NCI-H774 (cell line): ENCODE measurements at regions not wholly inside any gene's neighbourhood (a gene's known extent, or its start where the extent isn't known, plus 50 kb on each side); places are given as distances from the start of the nearest gene placed in this dataset.

Experiments used
- DNase-seq: peaks from one replicate; lab custom pipeline; 2025; lab: John Stamatoyannopoulos, UW

GRCh38 chr13:34816908-34817665 is 125.0 kb upstream of the NBEA start:
- DNase-seq: no peak

GRCh38 chr13:34822650-34823049 is 119.4 kb upstream of the NBEA start:
- no peak for DNase-seq

GRCh38 chr13:34826432-34826831 is 115.6 kb upstream of the NBEA start:
- no peak for DNase-seq

DNA sequence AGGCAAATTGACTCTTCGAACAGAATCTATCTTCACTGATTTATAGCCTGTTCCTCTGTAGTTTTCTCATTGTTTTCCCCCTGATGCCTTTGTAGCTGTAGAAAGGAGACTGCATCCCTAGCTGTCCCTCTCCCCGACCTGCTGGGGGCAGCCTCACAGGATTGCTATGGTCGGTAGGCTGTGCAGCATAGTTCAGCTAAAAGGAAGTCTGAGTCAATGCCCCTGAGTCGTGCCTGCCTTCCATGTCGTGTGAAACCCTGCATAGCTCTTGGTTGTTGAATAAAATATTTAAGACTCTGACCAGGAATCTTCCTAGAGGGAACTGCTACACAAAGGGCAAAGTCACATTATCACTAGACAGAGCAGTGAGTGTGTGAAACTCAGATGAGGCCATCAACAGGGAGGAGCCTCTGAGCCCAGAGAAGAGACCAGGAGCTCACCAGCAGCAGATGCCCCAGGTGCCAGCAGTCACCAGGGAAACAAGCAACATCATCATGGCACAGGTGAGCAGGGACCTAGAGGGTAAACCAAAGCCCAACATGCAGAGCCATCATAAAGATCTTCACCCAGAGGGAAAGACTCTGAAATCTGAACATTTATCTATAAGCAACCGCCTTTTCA is 108.4 kb upstream of the NBEA start:
- DNase-seq: no peak

DNA sequence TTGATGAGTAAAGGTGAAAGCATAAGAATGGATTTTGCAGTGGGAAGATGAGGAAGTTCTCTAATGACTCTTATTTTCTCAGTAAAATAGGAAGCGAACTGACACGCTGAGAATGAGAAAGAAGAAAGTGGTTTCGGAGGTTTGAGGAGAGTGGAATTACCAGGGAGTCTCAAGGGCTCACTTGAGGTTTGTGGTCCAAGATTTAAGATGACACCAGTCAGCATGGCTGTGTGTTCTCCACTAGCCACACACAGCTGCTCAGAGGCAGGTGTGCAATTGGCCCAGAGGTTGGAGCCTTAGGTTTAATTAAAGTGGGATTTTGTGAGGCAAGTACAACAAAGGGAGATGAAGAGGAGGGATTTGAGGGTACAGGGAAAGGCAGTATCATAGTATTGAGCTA is 99.6 kb upstream of the NBEA start:
- no peak for DNase-seq

GRCh38 chr13:34847766-34848165 is 94.3 kb upstream of the NBEA start:
- no peak for DNase-seq

DNA sequence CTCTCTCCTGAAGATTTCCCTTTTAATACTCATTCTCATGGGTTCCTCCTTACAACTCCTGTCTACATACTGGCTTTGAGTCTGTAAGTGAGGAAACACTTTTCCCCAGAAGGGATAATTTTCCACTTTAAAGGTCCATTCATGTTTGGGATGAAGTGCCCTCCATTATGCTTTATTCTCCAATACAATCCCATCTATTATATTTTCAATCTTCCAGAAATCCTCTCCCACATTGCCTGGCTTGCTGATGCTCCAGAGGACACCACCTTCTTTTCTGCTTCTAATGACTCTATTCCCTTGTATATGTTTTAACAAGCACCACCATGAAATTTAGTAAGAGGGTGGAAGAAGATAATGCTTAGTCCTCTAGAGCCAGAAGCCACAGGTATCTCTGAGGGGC is 92.7 kb upstream of the NBEA start:
- DNase-seq: no peak

DNA sequence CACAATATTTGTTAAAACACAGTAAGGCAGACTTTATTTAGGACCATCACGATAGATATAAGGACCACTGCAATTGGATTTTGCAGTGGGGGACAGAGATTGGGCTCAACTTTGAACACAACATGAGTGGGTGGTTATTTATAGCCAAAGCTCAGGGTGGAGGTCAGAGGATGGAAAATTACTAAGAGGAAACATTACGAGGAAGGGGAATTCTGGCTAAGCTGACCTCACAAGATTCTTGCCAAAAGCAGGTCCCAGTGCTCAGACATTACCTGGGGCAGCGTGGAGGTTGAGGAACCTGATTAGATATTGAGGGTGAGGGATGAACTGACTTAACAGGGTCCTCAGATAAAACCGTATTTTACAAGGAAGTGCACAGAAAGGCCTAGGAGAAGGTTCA is 88.9 kb upstream of the NBEA start:
- DNase-seq: no peak

DNA sequence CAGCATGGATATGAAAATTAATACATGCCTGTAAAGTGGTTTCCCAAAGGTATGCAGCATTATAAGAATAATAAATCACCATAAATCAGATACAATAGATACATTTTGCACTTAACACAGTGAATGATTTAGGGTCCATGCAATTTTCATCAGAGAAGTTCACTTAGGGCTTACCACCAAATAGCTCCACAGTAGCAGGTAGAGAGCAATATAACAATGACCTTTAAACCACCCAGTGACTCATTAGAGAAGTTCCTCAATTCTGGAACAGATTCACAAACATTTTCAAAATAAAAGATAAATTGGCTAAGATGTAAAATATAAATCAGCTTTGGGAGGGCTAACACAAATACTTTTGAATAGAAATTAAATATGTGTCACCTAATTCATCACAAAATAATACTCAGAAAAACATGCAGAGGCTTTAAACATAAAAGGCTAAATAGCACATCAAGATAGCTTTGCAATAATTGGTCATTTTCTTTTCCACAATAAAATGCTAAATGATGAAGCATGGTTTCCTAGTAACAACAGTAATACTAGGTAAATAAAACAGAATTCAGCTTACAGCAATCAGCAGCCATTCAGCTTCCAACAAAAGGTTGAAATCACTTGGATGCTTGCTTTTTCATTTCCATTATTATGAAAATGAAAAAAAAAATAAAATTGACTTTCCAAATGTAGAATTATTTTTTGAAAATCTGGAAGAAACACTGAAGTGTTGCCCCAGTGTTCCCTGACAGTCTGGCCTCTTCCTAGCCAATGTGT is 84.3 kb upstream of the NBEA start:
- no peak for DNase-seq

GRCh38 chr13:34862311-34862710 is 79.8 kb upstream of the NBEA start:
- DNase-seq: no peak

GRCh38 chr13:34862716-34863115 is 79.4 kb upstream of the NBEA start:
- no peak for DNase-seq

GRCh38 chr13:34863360-34864135 is 78.5 kb upstream of the NBEA start:
- no peak for DNase-seq

DNA sequence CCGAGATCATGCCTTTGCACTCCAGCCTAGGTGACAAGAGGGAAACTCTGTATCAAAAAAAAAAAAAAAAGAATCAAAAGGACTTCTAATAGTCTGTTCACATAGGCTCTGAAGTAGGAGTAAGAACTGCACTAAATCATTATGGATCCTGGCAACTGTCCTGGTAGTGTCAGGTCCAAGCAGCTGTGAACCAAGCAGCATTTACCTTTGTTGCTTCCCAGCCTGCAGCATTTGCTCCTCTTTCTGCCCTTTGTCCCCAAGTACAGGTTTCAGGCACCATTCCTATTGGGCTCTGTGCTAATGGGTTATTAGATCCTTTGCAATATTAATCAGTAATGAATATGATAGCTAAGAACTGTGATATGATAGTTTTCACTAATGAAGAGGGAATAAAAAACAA is 77.4 kb upstream of the NBEA start:
- DNase-seq: no peak

GRCh38 chr13:34867590-34867989 is 74.5 kb upstream of the NBEA start:
- no peak for DNase-seq

DNA sequence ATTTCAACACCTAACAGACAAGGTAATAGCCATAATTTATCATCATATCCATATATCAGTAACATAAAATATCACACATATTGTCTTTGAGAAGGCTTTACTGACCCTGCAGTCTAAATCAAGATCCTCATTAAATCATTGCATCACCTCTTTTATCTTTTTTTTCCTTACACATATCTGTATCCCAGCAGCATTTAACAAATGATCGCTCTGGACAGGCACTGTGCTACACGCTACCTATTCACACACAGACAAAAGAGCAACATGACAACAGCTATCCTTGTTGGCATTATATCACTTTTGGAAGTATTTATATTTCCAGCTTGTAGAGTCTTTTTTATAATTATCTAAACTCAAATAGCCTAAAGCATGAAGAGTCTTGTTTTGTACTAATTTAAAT is 73.3 kb upstream of the NBEA start:
- no peak for DNase-seq

GRCh38 chr13:34869696-34870095 is 72.4 kb upstream of the NBEA start:
- DNase-seq: no peak

DNA sequence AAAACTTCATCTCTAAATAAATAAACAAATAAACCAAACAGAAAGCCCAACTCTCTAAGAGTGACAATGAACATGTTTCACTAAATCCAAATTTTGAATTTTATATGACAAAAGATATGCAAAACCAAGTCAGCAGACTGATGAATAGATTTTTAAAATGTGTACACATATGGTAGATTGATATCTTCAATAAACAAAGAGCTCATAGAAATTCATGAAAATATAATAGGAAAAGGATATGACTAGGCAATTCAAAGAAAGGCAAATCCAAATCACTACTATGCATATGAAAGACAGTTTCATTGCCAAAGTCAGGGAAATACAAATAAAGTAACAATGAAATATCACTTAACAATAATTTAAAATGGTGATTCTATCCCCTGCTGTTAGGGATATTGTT is 63.7 kb upstream of the NBEA start:
- DNase-seq: no peak

DNA sequence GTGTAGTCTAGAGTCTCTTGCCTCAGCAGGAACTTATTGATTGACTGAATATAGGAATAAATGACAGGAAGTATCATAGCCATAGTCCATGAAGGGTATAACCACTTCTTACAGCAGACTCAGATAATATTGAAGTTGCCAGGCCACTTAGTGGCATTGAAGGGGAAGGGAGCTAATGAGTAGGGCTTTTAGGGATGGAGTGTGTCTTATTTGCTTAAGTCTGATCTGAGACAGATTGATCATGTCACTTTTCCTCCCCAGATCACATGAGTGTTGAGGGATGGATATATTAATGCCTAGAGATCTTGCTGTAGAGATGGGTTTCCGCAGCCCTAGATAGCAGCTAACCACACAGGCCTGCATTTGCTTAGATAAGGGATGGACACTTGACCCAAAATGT is 62.2 kb upstream of the NBEA start:
- DNase-seq: no peak

GRCh38 chr13:34881494-34881893 is 60.6 kb upstream of the NBEA start:
- no peak for DNase-seq

- DNase-seq: no peak
These were observed 58.7 kb upstream of the NBEA start for GRCh38 chr13:34883396-34883795.

GRCh38 chr13:34884366-34884765 is 57.7 kb upstream of the NBEA start:
- no peak for DNase-seq

GRCh38 chr13:34886121-34886875 is 55.8 kb upstream of the NBEA start:
- no peak for DNase-seq
